CD4-positive, alpha-beta T cell treated with Interleukin-12 subunit alpha and Interleukin-12 subunit beta, for 1 hour (primary cell): ENCODE measurements at regions not wholly inside any gene's neighbourhood (a gene's known extent, or its start where the extent isn't known, plus 50 kb on each side); places are given as distances from the start of the nearest gene placed in this dataset.
A peak's percentile ranks its signal among the peaks of the same experiment; 100 is the strongest.

ENCODE experiments used
- DNase-seq: peaks from one replicate; pipeline ENCODE4 v3.0.0-alpha.2; 2020

DNA sequence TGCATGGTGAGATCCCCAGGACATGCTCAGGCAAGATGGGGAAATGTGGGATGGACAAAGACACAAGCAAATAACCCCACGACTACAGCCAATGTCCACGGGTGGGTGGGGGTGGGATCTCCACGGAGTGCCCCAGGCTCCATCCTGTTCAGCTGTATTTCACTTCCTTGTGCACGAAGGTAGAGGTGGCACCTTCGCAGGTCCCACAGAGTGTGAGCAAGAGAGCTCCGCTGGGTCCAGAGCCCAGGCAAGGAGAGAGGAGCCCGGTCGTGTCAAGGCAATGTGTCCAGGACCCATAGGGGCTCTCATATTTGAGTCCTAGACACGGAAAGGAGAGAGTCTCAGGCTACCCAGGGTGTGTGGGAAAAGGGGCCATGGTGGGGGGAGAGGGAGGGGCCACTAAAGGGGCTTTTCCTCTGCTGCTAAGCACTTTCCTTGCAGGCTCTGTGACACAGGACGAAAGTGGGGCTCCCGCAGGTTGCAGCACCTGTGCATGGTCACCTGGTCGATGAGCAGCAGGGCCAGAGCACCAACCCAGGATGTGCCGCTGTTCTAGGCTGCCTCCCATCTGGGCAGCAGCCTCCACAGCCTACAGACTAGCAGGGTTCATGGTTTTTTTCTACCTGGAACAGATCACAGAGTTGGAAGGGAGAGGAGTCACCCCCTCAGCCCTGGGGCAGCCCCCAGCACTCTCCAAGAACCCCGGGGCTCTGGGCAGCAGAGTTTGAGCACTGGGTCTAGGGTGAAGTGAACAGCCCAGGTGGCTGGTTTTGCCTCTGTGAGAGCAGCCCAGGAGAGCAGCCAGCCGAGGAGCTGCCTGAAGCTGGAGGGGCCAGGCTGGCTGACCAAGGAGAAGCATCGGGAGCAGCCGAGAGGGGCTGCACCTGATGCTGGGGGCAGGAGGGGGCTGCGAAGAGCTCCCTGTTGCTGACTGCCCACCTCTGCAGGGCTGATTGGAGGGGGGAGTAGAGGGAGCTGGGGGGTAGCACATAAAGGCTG, 100.7 kb upstream of the MVB12B start:
- DNase-seq, result no peak

GRCh38 chr9:126226991-126227936, 99.4 kb upstream of the MVB12B start:
- DNase-seq, result no peak

DNA sequence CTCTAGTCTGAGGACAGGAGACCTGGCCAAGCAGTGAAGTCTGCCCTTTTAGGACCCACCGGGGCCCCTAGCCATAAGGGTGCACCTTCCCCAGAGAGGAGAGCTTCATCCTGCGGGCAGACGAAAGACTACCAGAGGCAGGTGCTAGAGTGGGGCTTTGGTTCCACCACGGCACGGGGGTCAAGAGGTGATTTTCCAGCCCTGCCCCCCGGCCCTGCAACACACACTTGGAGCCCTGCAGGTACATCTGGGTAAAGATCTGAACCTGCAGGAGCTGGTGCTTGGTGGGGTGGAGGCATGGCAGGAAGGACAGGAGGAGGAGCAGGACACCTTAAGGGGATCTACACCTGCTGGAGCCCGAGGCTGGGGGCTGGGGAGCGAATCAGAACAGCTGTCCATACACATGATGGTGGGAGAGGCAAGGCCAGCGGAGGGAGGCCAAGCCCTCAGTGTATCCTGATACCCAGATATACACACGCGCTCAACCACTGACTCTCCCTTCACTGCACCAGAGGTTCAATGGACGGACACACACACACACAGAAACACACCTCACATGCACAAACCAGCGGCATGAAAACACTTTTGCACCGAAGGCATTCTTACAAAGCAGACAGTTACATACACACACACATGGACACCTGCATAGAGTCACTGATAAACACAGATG, 98.4 kb upstream of the MVB12B start:
- DNase-seq, result no peak

GRCh38 chr9:126228781-126229444, 97.7 kb upstream of the MVB12B start:
- peak; percentile 59 for DNase-seq

GRCh38 chr9:126229501-126229900, 97.1 kb upstream of the MVB12B start:
- no peak for DNase-seq

- DNase-seq, result no peak
Observed at GRCh38 chr9:126230692-126231091, 95.9 kb upstream of the MVB12B start.

DNA sequence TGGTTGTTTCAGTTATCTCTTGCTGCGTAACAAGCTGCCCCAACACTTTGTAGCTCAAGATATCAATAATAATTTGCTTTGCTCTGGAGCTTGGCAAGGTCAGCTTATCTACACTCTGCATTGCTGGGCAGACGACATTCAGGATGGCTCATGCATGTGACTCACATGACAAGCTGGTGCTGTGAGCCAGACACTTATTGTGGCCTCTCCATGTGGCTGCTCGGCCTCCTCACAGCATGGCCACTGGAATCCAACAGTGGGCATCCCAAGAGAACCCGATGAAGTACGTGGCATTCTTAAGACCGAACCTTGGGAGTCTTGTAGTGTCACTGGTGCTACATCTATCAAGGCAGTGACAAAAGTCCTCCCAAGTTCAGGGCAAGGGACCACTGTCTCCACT, 94.2 kb upstream of the MVB12B start:
- no peak for DNase-seq

DNA sequence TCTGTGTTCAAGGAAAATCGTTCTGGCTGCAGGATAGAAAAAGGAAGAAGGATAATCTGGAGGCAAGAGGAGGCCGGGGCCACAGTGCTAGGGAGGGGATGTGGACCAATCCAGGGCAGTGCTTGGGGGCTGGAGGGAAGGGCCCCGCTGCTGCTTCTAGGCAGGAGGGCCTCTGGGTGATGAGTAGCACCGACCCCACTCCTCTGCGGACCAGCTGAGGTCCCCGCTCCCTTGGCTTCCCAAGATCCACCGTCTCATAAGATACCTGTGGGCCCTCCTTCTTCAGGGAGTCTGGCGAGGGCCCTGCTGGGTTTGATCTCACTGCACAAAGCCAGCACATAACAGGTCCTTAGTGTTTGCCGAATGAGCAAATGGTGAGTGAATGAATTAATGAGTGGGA, 93.5 kb upstream of the MVB12B start:
- DNase-seq, result no peak

DNA sequence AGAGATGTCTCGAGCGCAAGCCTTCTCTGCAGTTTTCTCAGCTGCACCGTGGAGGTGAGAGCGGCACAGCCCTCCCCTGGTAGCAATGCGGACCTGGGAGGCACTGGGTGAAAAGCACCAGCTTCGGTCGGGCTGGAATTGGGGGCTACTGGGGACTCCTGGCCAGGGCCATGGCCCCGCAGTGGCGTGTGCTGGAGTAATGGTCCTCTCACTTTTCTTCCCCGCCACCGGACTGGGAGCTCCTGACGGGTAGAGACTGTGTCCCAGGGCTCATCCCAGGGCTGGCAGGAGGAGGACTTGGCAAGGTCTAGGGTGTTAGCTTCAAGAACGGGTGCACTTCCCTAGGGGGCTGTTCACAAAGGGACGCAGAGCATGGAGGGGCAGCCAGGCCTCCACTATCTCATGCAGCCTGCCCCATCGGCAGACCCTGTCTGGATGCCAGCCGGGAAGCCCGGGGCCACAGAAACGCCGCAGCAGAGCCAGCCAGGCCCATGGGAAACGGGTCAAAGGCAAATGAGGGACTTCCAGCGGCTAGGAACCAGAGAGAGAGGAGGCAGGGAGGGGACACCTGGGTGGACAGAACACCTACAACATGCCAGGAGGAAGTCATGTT, 92.6 kb upstream of the MVB12B start:
- no peak for DNase-seq

GRCh38 chr9:126234681-126235335, 91.8 kb upstream of the MVB12B start:
- no peak for DNase-seq

GRCh38 chr9:126235336-126236243, 91.0 kb upstream of the MVB12B start:
- no peak for DNase-seq

DNA sequence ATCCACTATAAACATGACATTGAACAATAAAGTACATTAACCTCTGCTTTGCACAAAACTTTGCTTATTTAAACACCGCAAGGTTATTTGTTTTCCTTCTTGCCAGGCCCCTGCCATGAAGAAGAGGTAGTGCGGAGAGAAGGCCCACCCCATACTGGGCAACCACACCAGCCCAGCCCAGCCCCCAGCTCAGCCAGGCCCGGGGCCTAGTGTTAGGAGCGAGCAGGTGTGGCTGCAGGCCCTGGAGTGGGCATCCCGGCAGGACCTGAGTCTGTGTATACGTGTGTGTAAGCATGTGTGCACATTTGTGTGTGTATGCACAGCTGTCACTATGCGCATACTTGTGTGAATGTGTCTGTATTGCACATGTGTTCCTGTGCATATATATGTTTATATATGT, 90.4 kb upstream of the MVB12B start:
- no peak for DNase-seq

DNA sequence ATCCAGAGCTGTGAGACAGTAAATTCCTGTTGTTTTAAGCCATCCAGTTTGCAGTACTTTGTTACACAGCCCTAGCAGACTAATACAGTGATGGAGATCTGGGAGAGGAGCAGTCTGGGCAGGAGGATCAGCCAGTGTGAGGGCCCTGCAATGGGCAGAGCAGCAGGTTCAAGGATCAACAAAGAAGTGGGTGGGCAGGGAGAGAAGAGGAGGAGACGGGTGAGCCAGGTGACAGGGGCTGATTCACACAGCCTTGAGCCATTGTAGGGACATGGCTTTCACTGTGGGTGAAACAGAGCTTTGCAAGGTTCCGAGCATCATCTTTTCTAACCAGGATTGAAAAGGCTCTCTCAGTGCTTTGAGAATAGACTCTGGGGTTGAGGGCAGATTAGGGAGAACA, 88.2 kb upstream of the MVB12B start:
- no peak for DNase-seq

GRCh38 chr9:126239515-126239914, 87.1 kb upstream of the MVB12B start:
- DNase-seq, result no peak

DNA sequence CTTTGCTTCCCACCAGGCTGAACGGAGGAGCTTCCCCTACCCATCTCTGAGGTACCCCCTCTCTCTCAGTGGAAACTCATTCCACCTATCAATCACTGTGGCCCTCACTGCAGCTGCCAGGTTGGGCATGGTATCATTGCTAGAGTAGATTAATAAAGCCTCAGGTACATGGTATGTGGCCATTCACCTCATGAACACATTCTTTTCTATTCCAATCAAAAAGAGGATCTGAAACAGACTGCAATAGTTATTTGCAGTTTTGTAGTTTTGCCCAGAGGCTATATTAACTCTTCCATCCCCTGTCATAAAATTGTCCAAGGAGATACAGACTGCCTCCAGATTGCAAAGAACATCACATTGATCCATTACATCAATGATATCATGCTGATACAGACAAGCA, 85.8 kb upstream of the MVB12B start:
- no peak for DNase-seq

DNA sequence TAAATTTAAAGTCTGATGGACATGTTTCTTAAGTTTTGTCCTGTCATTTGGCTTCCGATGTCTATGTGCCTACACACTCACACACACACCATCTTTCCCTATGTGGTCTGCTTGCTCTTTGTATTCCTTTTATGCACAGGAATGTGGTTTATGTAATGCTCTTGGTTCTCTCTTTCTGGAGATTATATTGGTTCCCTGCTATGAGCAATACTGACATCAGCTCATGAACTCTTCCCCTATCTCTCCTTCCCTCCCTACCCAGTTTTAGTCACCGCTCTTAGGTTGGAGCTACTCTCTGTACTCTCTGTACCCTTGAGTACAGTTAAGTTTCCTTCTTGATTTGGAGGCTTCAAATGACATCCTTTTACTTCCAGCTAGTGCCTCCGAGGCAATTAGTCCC, 77.9 kb upstream of the MVB12B start:
- DNase-seq, result no peak

DNA sequence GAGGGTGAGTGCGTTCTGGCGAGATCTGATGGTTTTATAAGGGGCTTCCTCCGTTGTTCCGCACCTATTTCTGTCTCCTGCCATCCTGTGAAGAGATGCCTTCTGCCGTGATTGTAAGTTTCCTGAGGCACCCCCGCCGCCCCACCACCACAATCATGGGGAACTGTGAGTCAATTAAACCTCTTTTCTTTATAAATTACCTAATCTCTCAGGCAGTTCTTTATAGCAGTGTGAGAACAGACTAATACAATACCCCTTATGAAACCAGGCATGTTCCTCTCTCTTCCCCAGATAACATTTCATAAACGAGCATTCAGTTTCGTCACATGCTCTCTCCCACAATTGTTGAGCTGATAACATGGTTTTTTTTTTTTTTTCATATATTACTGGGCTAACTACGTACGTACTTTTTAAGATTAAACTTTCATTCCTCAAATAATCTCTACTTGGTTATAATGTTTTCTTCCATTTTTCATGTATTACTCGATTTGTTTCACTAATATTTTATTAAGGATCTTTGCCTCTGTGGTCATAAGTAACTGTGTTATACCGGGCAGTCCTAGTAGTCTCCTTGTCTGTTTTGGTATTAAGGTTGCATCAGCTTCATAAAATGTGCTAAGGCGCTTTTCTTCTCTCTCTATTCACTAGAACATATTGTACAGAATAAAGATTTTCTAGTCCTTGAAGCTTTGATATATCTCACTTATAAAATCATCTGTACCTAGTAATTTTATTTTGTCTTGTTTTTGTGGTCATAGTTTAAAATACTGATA, 64.9 kb upstream of the MVB12B start:
- no peak for DNase-seq

- DNase-seq, result no peak
Observed at GRCh38 chr9:126262738-126263137, 63.9 kb upstream of the MVB12B start.

- no peak for DNase-seq
Observed at GRCh38 chr9:126270556-126270955, 56.1 kb upstream of the MVB12B start.
